Fibroblast of mammary gland (primary cell): ENCODE measurements at regions not wholly inside any gene's neighbourhood (a gene's known extent, or its start where the extent isn't known, plus 50 kb on each side); places are given as distances from the start of the nearest gene placed in this dataset.

Experiments used
- DNase-seq: peaks from one replicate; pipeline ENCODE4 v3.0.0-alpha.2; 2010; ENCODE audit warnings: low read depth
- H3K4me3 ChIP-seq: 2 replicates; pipeline ENCODE4 v1.5.1; 2011; ENCODE audit warnings: low read depth, mild to moderate bottlenecking, low read length, moderate library complexity; ENCODE audit not compliant: control insufficient read depth
- TF ChIP-seq, protein P1 (sequence below): conservative IDR thresholded peaks from 2 replicates; pipeline ENCODE4 v1.5.1; 2011; ENCODE audit warnings: low read depth, low read length, inconsistent platforms; ENCODE audit not compliant: control insufficient read depth, insufficient read depth

DNA sequence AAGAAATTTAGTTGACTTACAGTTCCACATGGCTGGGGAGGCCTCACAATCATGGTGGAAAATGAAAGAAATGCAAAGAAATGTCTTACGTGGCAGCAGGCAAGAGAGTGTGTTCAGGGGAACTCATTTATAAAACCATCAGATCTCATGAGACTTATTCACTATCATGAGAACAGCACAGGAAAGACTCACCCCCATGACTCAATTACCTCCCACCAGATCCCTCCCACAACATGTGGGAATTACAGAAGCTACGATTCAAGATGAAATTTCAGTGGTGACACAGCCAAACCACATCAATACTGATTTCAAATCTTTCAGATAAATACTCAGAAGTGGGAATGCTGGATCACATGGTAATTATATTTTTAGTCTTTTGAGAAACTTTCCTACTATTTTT, 1357.9 kb downstream of the SLITRK5 start:
- no peak for DNase-seq
- H3K4me3 ChIP-seq, result no peak overlapping the region
- TF ChIP-seq, protein P1, sequence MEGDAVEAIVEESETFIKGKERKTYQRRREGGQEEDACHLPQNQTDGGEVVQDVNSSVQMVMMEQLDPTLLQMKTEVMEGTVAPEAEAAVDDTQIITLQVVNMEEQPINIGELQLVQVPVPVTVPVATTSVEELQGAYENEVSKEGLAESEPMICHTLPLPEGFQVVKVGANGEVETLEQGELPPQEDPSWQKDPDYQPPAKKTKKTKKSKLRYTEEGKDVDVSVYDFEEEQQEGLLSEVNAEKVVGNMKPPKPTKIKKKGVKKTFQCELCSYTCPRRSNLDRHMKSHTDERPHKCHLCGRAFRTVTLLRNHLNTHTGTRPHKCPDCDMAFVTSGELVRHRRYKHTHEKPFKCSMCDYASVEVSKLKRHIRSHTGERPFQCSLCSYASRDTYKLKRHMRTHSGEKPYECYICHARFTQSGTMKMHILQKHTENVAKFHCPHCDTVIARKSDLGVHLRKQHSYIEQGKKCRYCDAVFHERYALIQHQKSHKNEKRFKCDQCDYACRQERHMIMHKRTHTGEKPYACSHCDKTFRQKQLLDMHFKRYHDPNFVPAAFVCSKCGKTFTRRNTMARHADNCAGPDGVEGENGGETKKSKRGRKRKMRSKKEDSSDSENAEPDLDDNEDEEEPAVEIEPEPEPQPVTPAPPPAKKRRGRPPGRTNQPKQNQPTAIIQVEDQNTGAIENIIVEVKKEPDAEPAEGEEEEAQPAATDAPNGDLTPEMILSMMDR, result no peak

DNA sequence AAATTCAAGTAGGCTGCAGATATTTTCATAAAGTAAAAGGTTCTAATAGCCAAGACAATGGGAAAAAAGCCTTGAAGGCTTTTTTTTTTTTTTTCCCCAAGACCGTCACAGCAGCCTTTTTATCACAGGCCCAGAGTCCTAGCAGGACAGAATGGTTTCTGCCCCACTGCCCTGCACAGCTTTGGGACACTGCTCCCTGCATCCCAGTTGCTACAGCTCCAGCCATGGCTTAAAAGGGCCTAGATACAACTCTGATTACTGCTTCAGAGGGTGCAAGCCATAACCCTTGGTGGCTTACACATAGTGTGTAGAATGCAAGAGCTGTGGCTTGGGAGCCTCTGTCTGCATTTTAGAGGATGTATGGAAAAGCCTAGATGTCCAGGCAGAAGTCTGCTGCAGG, 1362.8 kb downstream of the SLITRK5 start:
- no peak for DNase-seq

DNA sequence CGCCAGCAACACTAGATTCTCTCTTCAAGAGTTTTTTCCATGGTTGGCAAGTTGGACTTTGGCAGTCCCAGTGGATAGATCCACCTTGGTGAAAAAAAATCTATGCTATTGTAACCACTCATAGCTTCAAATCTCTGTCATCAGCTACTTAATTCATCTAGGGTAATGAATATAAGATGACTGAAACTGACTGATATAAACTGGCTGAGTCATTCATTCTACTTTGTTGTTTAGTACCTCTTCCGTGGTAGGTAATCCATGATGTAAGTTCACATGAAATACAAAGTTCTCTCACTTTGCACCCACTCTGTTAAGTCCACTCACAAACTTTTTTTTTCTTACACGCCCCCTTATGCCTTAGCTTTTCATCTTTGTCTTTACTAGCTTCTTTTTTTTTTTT, 1381.5 kb downstream of the SLITRK5 start:
- no peak for DNase-seq
- TF ChIP-seq, protein P1, result no peak
- no peak overlapping the region for H3K4me3 ChIP-seq

More for the DNA sequence above, 1362.8 kb downstream of the SLITRK5 start:
- no peak overlapping the region for H3K4me3 ChIP-seq
- TF ChIP-seq, protein P1, result no peak

DNA sequence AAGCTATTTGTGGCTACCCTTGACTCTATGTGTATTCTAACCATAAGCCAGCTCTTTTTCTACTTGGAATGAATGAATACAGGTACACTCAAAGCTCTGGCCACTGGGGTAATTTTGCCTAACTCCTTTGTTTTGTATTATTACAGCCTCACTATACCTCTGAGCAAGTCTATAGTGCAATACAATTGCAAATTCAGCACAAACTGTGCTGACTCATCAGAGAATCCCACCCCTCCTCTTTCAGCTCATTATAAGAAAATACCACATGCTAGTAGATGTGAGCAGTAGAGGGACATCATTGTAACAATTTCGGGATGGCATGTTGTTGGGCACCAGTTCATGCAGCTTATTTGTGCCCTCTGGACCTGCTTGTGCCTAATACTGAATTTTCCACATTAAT, 1382.2 kb downstream of the SLITRK5 start:
- TF ChIP-seq, protein P1, result no peak
- DNase-seq, result no peak

DNA sequence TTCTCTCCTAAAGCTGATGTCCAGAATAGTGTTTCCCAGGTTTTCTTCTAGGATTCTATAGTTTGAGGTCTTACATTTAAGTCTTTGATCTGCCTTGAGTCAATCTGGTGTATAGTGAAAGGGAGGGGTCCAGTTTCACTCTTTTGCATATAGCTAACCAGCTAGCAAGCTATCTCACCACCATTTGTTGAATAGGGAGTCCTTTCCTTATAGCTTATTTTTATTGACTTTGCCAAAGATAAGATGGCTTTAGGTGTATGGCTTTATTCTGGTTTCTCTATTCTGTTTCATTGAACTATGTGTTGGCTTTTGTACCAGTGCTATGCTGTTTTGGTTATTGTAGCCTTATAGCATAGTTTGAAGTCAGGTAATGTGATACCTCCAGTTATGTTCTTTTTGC, 1386.1 kb downstream of the SLITRK5 start:
- TF ChIP-seq, protein P1, result no peak
- H3K4me3 ChIP-seq, result no peak overlapping the region
- DNase-seq, result no peak

More for the DNA sequence above, 1382.2 kb downstream of the SLITRK5 start:
- H3K4me3 ChIP-seq, result no peak overlapping the region

DNA sequence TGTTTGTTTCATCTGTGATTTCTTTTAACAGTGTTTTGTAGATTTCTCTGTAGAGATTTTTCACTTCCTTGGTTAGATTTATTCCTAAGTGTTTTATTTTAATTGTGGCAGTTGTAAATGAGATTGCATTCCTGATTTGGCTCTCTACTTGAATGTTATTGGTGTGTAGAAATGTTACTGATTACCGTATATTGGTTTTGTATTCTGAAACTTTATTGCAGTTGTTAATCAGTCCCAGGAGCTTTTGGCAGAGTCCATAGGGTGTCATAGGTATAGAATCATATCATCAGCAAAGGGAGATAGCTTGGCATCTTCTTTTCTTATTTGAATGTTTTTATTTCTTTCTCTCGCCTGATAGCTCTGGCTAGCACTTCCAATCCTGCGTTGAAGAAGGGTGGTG, 1386.7 kb downstream of the SLITRK5 start:
- TF ChIP-seq, protein P1, result no peak
- no peak for DNase-seq

DNA sequence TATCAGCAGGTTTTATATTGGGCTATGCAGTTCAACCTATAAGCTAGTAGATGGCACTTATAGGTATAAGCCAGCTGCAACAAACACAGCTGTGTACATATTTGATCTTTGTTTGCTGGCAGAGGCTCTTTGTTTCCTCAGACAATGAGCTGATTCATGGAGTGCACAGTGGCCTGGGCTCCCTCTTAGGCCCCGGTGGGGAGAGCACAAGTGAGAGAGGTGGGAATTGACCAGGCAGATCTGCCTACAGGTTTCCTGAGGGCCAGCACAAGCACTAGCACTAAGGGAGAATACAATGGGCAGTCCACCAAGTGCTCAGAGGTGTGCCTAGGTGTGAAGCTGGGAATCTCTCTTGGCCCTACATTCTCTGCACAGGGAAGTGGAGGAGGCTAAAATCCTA, 1390.7 kb downstream of the SLITRK5 start:
- no peak overlapping the region for H3K4me3 ChIP-seq
- TF ChIP-seq, protein P1, result no peak
- no peak for DNase-seq

More for the DNA sequence above, 1386.7 kb downstream of the SLITRK5 start:
- no peak overlapping the region for H3K4me3 ChIP-seq
